ENCODE measurements at regions not wholly inside any gene's neighbourhood (a gene's known extent, or its start where the extent isn't known, plus 50 kb on each side); places are given as distances from the start of the nearest gene placed in this dataset.
"Not testable (repeated sequence)": the region's sequence is repeated elsewhere in the genome, so short reads cannot be mapped to it uniquely, and the experiment has no call there.

DNA sequence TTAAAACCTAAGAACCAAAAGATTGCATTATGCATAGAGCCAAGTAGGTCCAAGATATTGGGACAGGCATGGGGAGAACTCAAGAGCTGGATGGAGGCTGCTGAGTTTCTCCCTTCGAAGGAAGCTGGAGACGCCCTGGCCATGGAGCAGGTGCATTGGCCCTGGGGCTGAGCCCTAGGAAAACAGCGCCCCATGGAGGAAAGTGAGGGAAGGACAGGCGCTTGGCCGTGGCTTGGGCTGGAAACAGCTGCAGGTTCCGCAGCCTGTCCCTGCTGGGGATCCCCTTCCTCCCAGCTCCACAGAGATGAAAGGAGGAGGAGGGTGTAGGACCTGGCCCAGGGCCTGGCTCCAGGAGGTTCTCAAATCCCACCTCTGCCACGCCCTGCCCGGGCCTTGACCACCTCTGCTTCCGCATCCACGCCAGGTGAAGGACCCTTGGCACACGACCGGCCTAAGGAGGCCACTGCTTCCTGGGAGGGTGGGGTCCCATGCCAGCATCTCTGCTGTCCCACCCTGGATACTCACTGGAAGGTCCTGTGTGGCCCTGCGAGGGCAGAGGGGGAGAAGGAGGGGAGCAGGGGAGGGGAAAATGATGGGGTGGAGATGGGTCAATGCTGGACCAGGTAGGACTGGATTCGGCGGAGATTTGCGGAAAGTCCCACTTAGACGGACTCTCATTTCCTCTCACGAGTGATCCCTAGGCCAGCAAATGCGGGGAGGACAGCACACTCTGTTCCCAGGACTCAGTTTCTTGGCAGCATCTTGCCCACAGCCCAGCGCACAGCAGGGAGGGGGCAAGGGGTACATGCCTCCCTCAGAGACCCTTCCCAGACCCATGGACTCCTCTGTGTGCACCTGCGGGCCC lies 258.6 kb upstream of the TCERG1L start:
- FAIRE-seq = no peak

DNA sequence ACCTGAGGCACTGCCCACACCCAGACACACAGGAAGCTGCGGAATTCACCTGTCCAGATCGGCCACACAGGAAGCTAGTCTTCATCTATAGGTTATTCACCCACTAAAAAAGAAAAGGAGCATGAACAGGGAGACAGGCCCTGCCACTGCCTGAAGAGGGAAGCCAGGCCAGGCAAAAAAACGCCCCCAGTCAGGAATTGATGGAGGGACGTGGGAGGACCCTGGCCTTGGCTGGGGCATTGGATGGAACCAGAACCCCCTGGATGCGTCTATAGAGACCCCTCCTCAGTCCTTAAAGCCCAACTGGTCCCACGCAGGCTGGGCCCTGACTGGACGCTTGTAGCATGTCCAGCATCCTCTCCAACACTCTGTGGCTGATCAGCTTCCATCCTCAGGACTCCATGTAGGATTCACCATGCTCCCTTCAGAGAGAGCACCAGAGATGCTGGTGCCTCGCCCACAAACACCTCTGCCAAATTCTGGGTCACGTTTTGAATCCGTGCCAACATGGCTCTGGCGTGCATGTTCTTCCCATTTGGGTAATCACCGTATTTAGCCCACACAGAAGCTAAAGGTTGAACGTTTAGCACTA lies 259.3 kb upstream of the TCERG1L start:
- FAIRE-seq = no peak

GRCh38 chr10:131571346-131571745 lies 259.8 kb upstream of the TCERG1L start:
- FAIRE-seq = no peak

- FAIRE-seq = no peak
Observed at GRCh38 chr10:131571865-131572264, 260.3 kb upstream of the TCERG1L start.

DNA sequence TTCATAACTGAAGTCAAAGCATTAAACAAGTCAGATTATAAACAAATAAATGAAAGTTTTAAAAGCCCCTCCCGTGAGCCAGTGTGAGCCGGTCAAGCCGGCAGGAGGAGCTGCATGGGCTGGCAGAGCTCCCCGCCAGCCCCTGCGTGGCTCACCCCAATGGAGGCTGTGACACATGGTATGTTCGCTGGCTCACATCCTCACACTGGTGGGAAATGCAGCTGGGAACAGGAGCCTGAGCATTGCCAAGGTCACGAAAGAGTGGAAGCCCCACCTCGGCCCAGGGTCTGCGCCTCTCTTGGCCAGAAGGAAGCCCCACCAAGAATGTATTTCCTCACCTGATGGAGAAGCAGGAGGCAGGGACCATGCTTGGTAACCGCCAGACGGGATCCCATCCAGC lies 261.7 kb upstream of the TCERG1L start:
- FAIRE-seq = no peak

DNA sequence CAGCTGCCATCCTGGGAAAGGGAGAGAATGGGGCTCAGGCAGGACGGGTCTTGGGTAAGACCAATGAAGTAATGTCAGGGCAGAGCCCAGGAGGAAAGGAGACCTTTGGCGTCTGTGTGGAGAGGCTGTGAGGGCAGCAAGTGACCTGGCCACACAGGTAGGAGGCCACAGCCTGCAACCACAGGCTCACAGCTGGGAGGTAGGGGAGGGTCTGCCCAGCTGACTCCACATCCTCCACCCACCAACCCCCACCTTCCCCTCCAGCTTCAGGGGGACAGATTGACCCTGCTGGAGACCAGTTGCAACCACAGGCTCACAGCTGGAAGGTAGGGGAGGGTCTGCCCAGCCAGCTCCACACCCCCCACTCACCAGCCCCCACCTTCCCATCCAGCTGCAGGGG lies 262.2 kb upstream of the TCERG1L start:
- no peak for FAIRE-seq

DNA sequence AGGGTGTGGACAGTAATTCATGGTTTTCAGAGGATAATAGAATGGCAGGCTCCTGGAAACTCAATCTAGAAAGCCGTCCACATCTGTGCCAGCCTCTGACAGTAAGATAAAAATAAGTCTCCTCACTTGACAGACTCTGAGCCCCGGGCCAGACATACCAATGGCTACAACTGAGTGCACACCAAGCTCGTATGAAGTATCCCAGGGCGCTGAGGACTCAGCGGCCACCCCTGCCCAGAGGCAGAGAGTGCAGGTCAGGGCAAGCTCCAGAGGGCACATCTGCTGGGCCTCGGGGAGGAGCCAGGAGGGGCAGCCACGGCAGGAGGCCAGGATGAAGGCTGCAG lies 262.8 kb upstream of the TCERG1L start:
- FAIRE-seq = no peak

DNA sequence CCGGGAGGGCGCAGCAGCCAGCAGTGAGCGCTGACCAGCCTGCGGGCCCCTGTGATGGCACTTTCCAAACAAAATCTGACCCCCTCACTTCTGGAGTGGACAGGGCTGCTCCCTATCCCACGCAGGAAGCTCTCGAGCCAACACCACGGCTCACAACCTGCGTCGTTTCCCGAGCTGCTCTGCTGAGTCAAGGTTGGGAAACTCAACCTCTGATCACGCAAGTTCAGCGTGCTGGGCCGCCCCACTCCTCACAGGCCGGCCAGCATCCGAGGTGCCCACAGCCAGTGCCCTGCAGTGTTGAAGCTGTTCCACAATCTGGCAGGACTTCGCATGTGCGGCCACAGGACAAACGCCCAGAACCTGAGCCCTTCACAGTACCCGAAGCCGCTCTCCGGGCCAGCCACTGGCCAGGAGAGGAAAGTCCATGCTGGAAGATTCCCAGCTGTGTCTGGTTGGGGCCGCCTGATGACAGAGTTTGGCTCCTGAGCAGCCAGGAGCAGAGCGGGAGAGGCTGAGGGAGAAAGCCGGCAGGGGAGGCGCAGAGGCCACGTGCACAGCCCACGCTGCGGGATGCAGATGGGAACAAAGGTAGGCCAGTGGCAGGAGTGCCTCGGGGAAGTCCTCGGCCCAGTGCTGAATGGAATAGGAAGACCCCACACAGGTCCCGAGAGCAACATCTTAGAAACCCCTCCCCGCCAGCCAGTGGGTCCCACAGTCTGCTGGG lies 263.3 kb upstream of the TCERG1L start:
- no peak for FAIRE-seq

- FAIRE-seq = no peak
Observed at GRCh38 chr10:131575877-131576276, 264.4 kb upstream of the TCERG1L start.

DNA sequence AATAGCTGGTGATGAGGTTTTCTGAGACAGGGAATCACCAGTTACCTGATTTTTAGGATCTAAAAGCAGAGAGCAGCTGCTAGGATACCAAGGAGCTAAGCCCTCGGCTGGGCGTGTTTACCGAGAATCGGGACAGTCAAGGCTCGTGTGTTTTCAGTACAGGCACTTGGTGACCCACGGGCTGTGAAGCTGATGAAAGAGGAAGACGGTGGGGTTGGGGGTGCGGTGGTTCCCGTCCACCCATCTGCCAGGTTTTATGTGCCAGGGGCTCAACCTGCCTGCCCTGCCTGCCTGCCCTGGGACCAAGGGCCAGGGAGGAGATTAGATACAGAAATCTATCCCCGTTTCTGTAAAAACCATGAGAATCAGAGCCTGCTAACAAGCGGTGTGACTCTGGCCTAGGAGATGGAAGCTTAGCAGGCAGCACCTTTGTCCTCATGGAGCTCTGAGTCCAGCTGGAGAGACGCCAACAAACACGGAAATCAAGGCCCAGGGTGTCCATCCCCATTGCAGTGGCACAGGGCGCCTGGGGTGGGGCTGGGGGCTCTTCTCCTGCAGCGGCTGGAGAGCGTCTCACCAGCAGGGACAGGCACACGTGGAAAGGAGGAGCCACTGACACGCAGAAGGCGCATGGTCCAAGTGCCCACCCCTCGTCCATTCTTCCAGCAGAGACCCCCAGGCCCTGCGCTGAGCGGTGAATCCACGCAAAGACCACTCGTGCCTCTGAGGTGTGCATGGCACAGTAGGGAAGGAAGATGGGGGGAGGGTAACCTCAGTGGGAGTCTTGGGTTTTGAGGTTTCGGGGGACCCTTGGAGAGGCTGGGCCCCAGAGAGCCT lies 265.0 kb upstream of the TCERG1L start:
- no peak for FAIRE-seq

GRCh38 chr10:131577178-131577555 lies 265.6 kb upstream of the TCERG1L start:
- FAIRE-seq = no peak

DNA sequence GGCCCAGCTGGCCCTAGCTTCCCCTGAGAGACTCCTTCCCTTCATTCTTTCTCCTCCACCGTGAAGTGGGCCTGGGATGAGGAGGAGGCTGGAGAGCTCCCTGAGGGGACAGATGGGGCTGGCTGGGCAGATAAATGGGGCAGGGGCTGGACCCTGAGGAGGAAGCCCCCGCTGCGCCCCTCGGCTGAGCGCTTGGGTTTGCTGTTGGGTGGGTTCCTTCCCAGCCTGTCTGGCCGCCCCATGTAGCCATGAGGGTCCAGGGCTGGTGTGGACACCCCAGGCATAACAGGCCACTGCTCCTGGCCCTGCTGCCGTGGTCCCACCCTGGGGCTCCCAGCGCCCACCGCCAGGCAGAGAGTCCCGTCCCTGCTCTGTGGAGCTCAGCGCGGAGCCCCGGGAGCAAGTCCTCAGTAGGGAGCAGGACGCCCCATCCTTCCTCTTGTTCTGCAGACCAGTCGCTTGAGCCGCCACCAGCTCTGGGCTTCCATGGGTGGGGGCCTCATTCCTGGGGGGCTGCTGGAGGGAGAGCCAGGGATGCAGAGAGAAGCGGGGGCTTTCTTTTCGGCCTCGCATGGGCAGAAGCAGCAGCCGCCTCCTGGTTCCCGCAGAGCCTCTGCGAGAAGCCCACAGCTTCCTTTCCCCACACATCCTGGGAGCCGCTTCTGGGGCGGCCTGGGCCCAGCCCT lies 266.4 kb upstream of the TCERG1L start:
- no peak for FAIRE-seq

GRCh38 chr10:131578472-131578970 lies 267.0 kb upstream of the TCERG1L start:
- FAIRE-seq = no peak

DNA sequence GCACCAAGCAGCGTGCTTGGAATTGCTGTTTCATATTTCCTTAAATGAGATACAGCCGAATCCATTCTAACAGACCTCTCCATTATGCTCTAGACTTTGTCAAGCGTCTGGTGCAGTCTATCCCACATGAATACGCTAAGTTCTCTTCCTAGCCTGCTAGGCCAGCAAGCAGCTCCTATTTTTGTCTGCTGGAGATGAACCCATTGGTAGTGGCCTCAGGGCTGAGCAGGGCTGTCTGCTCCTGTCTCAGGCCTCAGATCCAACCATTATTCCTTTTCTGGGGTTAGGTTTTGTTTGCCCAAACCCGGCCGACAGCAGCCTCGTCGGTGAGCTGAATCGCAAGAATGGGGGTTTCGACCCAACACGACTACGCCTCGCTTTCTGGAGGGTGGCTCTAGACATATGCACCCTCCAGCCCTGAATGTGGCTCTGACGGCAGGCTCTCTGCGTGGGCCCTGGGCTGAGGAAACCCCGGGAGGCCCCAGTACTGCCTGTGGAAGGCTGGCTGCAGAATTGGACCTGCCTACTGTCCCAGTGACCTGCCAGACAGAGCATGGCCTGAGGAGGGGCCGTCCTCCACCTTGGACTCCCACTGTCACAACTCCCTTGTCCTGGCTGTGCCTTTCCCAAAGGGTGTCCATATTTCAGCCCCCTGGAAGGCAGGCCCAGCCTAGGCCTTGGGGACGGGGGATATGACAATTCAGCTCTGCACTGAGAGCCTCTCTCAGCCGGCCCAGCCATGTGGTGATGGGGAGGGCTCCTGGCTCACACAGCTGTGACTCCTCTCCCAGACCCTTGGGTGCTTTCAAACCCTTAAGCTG lies 267.9 kb upstream of the TCERG1L start:
- no peak for FAIRE-seq

DNA sequence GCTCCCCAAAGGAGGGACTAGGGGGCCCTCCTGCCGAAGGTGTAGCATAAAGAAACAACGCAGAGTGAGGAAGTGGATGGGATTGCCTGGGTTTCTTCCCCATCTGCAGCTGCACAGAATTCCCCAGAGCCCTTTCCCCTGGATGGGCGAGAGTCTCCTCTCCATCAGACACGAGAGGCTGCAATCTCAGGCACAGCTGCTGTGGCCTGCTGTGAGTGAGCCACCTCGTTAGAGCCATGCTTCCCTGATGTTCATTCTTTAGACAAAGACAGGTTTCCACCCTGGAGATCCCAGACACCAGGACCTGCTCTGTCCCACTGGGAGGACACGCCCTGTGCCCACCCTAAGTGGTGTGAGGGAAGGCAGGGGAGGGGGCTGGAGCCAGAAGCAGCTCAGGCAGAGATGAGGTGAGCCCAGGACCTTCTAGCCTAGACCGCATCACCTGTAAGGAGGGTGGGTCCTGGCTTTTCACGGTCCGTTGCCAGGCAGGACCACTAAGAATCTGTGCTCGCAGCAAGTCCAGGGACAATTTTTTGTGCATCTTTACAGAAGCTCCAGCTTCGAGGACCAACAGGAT lies 268.6 kb upstream of the TCERG1L start:
- FAIRE-seq = no peak

- FAIRE-seq = no peak
Observed at GRCh38 chr10:131580674-131581073, 269.2 kb upstream of the TCERG1L start.

GRCh38 chr10:131581547-131581946 lies 270.0 kb upstream of the TCERG1L start:
- not testable (repeated sequence) for FAIRE-seq

- no peak for FAIRE-seq
Observed at GRCh38 chr10:131584287-131584686, 272.8 kb upstream of the TCERG1L start.

DNA sequence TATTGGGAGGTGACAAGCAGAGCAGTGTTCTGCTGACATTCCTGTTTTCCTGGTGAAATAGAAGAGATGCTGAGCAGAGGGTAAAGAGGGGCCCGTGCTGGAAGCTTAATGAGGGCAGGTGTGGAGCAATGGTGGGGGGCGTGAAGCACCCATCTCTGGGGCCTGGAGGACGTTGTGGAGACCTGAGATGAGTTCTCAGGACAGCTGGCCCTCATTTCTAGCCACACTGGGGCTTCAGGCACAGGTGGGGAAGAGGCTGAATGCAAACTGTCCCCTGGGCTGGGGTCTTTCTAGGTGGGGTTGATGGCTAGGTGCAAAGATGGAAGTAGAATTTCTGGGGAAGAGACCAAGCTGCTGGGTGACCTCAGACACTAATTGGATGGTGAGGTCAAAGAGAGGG lies 274.2 kb upstream of the TCERG1L start:
- FAIRE-seq = no peak

DNA sequence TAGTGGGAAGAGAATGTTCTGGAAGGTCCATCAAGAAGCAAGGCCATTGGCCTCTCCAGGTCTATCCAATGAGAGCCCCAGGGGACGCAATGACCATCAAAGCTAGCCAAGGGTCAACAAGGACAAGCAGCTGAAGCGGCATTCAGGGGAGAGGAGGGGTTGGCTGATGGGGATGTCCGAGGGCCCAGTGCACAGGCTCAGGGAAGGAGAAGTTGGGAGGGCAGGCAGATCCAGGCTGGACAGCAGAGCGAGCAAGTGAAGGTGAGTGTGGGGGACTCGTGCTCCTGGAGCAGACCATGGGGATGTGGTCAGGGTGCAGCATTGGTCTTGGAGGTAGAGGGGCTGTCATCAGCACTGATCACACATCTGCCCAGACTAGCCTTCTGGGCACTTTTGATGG lies 275.4 kb upstream of the TCERG1L start:
- FAIRE-seq = no peak
